ENCODE measurements at regions not wholly inside any gene's neighbourhood (a gene's known extent, or its start where the extent isn't known, plus 50 kb on each side); places are given as distances from the start of the nearest gene placed in this dataset.
A peak's percentile ranks its signal among the peaks of the same experiment; 100 is the strongest.
"Not testable (repeated sequence)": the region's sequence is repeated elsewhere in the genome, so short reads cannot be mapped to it uniquely, and the experiment has no call there.

- TF ChIP-seq ZNF292 (CRISPR knock-in tag; IDR thresholded peaks at IDR 0.05; ENCODE audit: borderline replicate concordance, low read depth): no peak
- no peak for TF ChIP-seq NFIC (IDR thresholded peaks at IDR 0.05; ENCODE audit: low read length)
- no peak for TF ChIP-seq MTA3 (CRISPR knock-in tag; IDR thresholded peaks at IDR 0.05)
- no peak for TF ChIP-seq MATR3 (CRISPR knock-in tag; IDR thresholded peaks at IDR 0.05)
- peak; percentile 91 to 94 for TF ChIP-seq MAFK (conservative IDR thresholded peaks at IDR 0.05 in 1 of 2, IDR thresholded peaks at IDR 0.05 in 1 of 2; ENCODE audit: low read length in 2 of 2)
- TF ChIP-seq ZNF33B (CRISPR knock-in tag; IDR thresholded peaks at IDR 0.05): no peak
- no peak for TF ChIP-seq ZFP1 (CRISPR knock-in tag; IDR thresholded peaks at IDR 0.05)
- no peak for TF ChIP-seq FUBP1 (CRISPR knock-in tag; IDR thresholded peaks at IDR 0.05; ENCODE audit: borderline replicate concordance)
- TF ChIP-seq ZMAT5 (CRISPR knock-in tag; IDR thresholded peaks at IDR 0.05; ENCODE audit: borderline replicate concordance, low read depth): no peak
Observed at GRCh38 chr4:58833126-58833525, 1722.9 kb upstream of the IGFBP7 start (continued).

- Histone ChIP-seq H4K20me1 (ENCODE audit: insufficient read depth, low read length) (no peaks in the 10 kb centered on the region), H3K4me2 (ENCODE audit: low read depth, low read length) (no peak overlapping the region), H2AFZ (ENCODE audit: low read length) (no peak overlapping the region), H3K9ac (ENCODE audit: insufficient read depth, low read depth, low read length) (no peak overlapping the region), H3K9me3 (ENCODE audit: low read length) (peaks cover 42% of the 10 kb centered on the region), H3K4me3 (replicated peaks in 1 of 3; ENCODE audit: insufficient read depth in 1 of 3, low read depth in 2 of 3, low read length in 3 of 3) (no peak overlapping the region), H3K36me3 (replicated peaks in 1 of 2; ENCODE audit: control insufficient read depth in 1 of 2, insufficient read depth in 2 of 2, low read length in 2 of 2) (no peaks in the 10 kb centered on the region), H3K4me1 (ENCODE audit: insufficient read depth, low read length) (no peaks in the 10 kb centered on the region), H3K79me2 (ENCODE audit: insufficient read depth, low read length) (no peaks in the 10 kb centered on the region), H3K27ac (ENCODE audit: extremely low read length, insufficient read depth, low read length) (no peak overlapping the region), H3K27me3 (ENCODE audit: control insufficient read depth in 1 of 2, insufficient read depth in 2 of 2, low read length in 2 of 2) (no peaks in the 10 kb centered on the region)
- in situ Hi-C loops (cut with HindIII; ENCODE audit: extremely low pct_ligation_motif_present, low pct_unique_long_range_greater_than_20kb) (no loop called here), intact Hi-C loops (cut with micrococcal nuclease; ENCODE audit: unreplicated experiment) (no loop called here)
- CTCF ChIA-PET (ENCODE audit: low intra/inter-chr PET ratio, low total read pairs): no interaction called here
- DNase-seq (ENCODE audit: low spot score): no peak
- no peak for FAIRE-seq
- BruUV-seq (replicated peaks): no TSS peak
- ATAC-seq: no peak
- POLR2A ChIA-PET: no interaction called here
- TF ChIP-seq RAD51 (IDR thresholded peaks at IDR 0.05; ENCODE audit: borderline replicate concordance) (peak; percentile 55; the same call in 1 of the 2 replicates), EZH2 (conservative IDR thresholded peaks at IDR 0.05; ENCODE audit: low read depth, low read length) (no peak), ZNF672 (CRISPR knock-in tag; IDR thresholded peaks at IDR 0.05) (no peak), SATB2 (CRISPR knock-in tag; IDR thresholded peaks at IDR 0.05) (no peak)
- WGBS (ENCODE audit: low lambda C conversion rate): 3% methylated on average over 5 of the region's 5 CpGs
Observed at GRCh38 chr4:58825278-58825677, 1715.1 kb upstream of the IGFBP7 start.

- H4K20me1 ChIP-seq (ENCODE audit: insufficient read depth, low read length); H3K4me3 ChIP-seq (replicated peaks in 1 of 3; ENCODE audit: insufficient read depth in 1 of 3, low read depth in 2 of 3, low read length in 3 of 3); H3K9ac ChIP-seq (ENCODE audit: insufficient read depth, low read depth, low read length); CTCF ChIA-PET (ENCODE audit: low intra/inter-chr PET ratio, low total read pairs); H3K4me1 ChIP-seq (ENCODE audit: insufficient read depth, low read length); DNase-seq (ENCODE audit: low spot score); ATAC-seq; H3K36me3 ChIP-seq (replicated peaks in 1 of 2; ENCODE audit: control insufficient read depth in 1 of 2, insufficient read depth in 2 of 2, low read length in 2 of 2); H3K79me2 ChIP-seq (ENCODE audit: insufficient read depth, low read length); POLR2A ChIA-PET; H3K4me2 ChIP-seq (ENCODE audit: low read depth, low read length); in situ Hi-C loops (cut with HindIII; ENCODE audit: extremely low pct_ligation_motif_present, low pct_unique_long_range_greater_than_20kb); H3K27me3 ChIP-seq (ENCODE audit: control insufficient read depth in 1 of 2, insufficient read depth in 2 of 2, low read length in 2 of 2); H3K27ac ChIP-seq (ENCODE audit: extremely low read length, insufficient read depth, low read length); BruUV-seq (replicated peaks); H2AFZ ChIP-seq (ENCODE audit: low read length); FAIRE-seq; intact Hi-C loops (cut with micrococcal nuclease; ENCODE audit: unreplicated experiment): not testable (repeated sequence)
- WGBS (ENCODE audit: low lambda C conversion rate): 41% methylated on average over 14 of the region's 14 CpGs
- peaks cover 32% of the 10 kb centered on the region for H3K9me3 ChIP-seq (ENCODE audit: low read length)
Observed at GRCh38 chr4:58818560-58818959, 1708.4 kb upstream of the IGFBP7 start.

Data from HepG2 (cell line).